ENCODE measurements at regions not wholly inside any gene's neighbourhood (a gene's known extent, or its start where the extent isn't known, plus 50 kb on each side); places are given as distances from the start of the nearest gene placed in this dataset.

DNA sequence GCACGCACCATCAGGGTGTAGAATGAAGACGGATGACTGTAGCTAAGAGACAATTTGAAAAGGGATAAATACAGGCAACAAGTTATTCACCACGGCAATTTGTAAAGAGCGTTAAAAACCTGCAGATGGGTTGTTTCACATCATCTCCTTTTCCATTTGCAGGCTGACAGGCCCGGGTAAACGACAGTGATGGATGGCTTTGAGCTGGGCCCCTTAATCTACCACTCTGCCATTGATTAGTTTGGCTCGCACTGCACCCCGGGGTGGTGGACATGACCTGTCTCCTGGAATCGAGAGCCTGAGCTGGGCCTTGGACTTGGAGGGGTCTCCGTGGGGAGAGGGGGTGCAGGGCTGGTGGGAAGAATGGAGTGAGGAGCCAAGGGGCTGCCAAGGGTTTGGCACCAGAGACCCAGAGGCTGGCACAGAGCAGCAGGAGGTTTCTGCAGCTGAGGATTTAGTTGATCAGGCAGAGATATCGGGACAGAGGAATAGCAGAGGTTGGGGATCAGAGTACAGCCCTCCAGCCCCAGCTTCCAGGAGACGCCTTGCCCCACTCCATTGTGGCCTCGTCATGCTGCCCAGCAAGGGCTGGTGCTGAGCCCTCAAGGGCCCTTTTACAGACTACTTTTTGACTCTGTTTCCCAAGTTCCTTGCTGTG, 110.6 kb upstream of the NECTIN1 start:
- no peaks in the 10 kb centered on the region for H3K9me3 ChIP-seq (ENCODE audit: control insufficient read depth, low read length)
- no peak overlapping the region for H3K27ac ChIP-seq (ENCODE audit: low read depth, low read length, severe bottlenecking)
- no peaks in the 10 kb centered on the region for H3K36me3 ChIP-seq (ENCODE audit: control insufficient read depth, insufficient read depth, low read length)
- peaks cover under 1% of the 10 kb centered on the region for H3K4me1 ChIP-seq (ENCODE audit: control insufficient read depth, insufficient read depth, low read length, poor library complexity, severe bottlenecking)
- 69 to 75% methylated on average over 10 to 12 of the region's 13 CpGs for WGBS, 2 experiments (ENCODE audit: insufficient coverage in 2 of 2)
- no peak overlapping the region for H3K4me3 ChIP-seq (ENCODE audit: extremely low read depth, insufficient read depth, low read length, poor library complexity, severe bottlenecking)

- Histone ChIP-seq H3K4me3 (ENCODE audit: extremely low read depth, insufficient read depth, low read length, poor library complexity, severe bottlenecking) (no peak overlapping the region), H3K27ac (ENCODE audit: low read depth, low read length, severe bottlenecking) (no peak overlapping the region), H3K4me1 (ENCODE audit: control insufficient read depth, insufficient read depth, low read length, poor library complexity, severe bottlenecking) (peaks cover 10% of the 10 kb centered on the region), H3K36me3 (ENCODE audit: control insufficient read depth, insufficient read depth, low read length) (no peaks in the 10 kb centered on the region), H3K9me3 (ENCODE audit: control insufficient read depth, low read length) (no peaks in the 10 kb centered on the region)
- 97 to 100% methylated on average over 1 to 3 of the region's 8 CpGs for WGBS, 2 experiments (ENCODE audit: insufficient coverage in 2 of 2)
Measured at GRCh38 chr11:119835753-119836152, 106.8 kb upstream of the NECTIN1 start.

- Histone ChIP-seq H3K9me3 (ENCODE audit: control insufficient read depth, low read length) (peaks cover 3% of the 10 kb centered on the region), H3K4me3 (ENCODE audit: extremely low read depth, insufficient read depth, low read length, poor library complexity, severe bottlenecking) (no peak overlapping the region), H3K27ac (ENCODE audit: low read depth, low read length, severe bottlenecking) (peak overlapping the region; percentile 6), H3K36me3 (ENCODE audit: control insufficient read depth, insufficient read depth, low read length) (no peaks in the 10 kb centered on the region), H3K4me1 (ENCODE audit: control insufficient read depth, insufficient read depth, low read length, poor library complexity, severe bottlenecking) (peaks cover 14% of the 10 kb centered on the region)
- WGBS, 2 experiments (ENCODE audit: insufficient coverage in 2 of 2) = 69 to 71% methylated on average over 7 to 11 of the region's 11 CpGs
Measured at GRCh38 chr11:119832202-119832935, 103.4 kb upstream of the NECTIN1 start.

GRCh38 chr11:119831011-119831410, 102.0 kb upstream of the NECTIN1 start:
- Histone ChIP-seq H3K4me3 (ENCODE audit: extremely low read depth, insufficient read depth, low read length, poor library complexity, severe bottlenecking) (no peak overlapping the region), H3K27ac (ENCODE audit: low read depth, low read length, severe bottlenecking) (no peak overlapping the region), H3K36me3 (ENCODE audit: control insufficient read depth, insufficient read depth, low read length) (no peaks in the 10 kb centered on the region), H3K9me3 (ENCODE audit: control insufficient read depth, low read length) (peaks cover 3% of the 10 kb centered on the region), H3K4me1 (ENCODE audit: control insufficient read depth, insufficient read depth, low read length, poor library complexity, severe bottlenecking) (peaks cover 14% of the 10 kb centered on the region)
- WGBS, 2 experiments (ENCODE audit: insufficient coverage in 2 of 2) = 98% methylated on average over 6 to 7 of the region's 7 CpGs

GRCh38 chr11:119830400-119830799, 101.4 kb upstream of the NECTIN1 start:
- Histone ChIP-seq H3K9me3 (ENCODE audit: control insufficient read depth, low read length) (peaks cover 3% of the 10 kb centered on the region), H3K36me3 (ENCODE audit: control insufficient read depth, insufficient read depth, low read length) (no peaks in the 10 kb centered on the region), H3K4me3 (ENCODE audit: extremely low read depth, insufficient read depth, low read length, poor library complexity, severe bottlenecking) (no peak overlapping the region), H3K27ac (ENCODE audit: low read depth, low read length, severe bottlenecking) (no peak overlapping the region), H3K4me1 (ENCODE audit: control insufficient read depth, insufficient read depth, low read length, poor library complexity, severe bottlenecking) (peaks cover 14% of the 10 kb centered on the region)
- 57 to 80% methylated on average over 1 to 4 of the region's 6 CpGs for WGBS, 2 experiments (ENCODE audit: insufficient coverage in 2 of 2)

DNA sequence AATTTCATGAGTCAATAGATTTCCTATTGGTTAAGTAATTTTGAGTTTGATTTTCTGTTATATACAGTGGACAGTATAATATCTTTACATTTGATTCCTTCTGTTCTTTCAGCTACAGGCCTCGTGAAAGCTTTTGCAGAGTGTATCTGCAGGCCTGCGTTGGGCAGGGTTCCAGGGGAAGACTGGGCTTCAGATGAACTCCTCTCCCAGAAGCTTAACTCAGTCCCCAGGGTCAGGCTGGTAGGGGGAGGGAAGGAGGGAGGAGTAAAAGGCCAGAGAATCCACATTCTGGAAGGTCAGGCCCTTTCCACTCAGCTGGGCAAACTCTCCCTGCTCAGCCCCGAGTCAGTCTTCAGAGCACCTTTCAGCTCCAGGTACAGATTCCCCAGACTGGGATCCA, 100.4 kb upstream of the NECTIN1 start:
- Histone ChIP-seq H3K4me1 (ENCODE audit: control insufficient read depth, insufficient read depth, low read length, poor library complexity, severe bottlenecking) (peaks cover 14% of the 10 kb centered on the region), H3K36me3 (ENCODE audit: control insufficient read depth, insufficient read depth, low read length) (no peaks in the 10 kb centered on the region), H3K9me3 (ENCODE audit: control insufficient read depth, low read length) (peaks cover 3% of the 10 kb centered on the region), H3K4me3 (ENCODE audit: extremely low read depth, insufficient read depth, low read length, poor library complexity, severe bottlenecking) (no peak overlapping the region), H3K27ac (ENCODE audit: low read depth, low read length, severe bottlenecking) (no peak overlapping the region)
- WGBS, 2 experiments (ENCODE audit: insufficient coverage in 2 of 2) = 83 to 100% methylated on average over 1 to 3 of the region's 3 CpGs

DNA sequence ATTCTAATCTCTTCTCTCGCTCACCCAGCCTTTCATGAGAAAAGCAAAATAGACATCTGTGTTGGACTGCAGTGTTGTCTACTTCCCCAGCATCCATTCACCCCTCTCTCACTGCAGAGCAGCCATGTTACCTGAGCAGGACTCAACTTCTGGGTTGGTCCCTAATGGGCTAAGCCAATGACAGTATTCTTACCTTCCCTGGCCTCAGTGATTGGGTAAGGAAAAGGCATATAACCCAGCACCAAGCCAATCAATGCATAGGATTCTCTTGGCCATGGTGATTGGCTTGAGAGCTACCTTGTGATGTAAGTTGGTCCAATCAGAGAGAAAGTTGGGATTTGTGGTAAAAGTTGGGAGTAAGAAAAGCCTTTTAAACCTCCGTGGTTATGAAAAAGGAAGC, 99.8 kb upstream of the NECTIN1 start:
- Histone ChIP-seq H3K27ac (ENCODE audit: low read depth, low read length, severe bottlenecking) (no peak overlapping the region), H3K36me3 (ENCODE audit: control insufficient read depth, insufficient read depth, low read length) (no peaks in the 10 kb centered on the region), H3K4me1 (ENCODE audit: control insufficient read depth, insufficient read depth, low read length, poor library complexity, severe bottlenecking) (peaks cover 14% of the 10 kb centered on the region), H3K9me3 (ENCODE audit: control insufficient read depth, low read length) (peaks cover 3% of the 10 kb centered on the region), H3K4me3 (ENCODE audit: extremely low read depth, insufficient read depth, low read length, poor library complexity, severe bottlenecking) (no peak overlapping the region)
- 79 to 92% methylated on average over 1 to 2 of the region's 2 CpGs for WGBS, 2 experiments (ENCODE audit: insufficient coverage in 2 of 2)

DNA sequence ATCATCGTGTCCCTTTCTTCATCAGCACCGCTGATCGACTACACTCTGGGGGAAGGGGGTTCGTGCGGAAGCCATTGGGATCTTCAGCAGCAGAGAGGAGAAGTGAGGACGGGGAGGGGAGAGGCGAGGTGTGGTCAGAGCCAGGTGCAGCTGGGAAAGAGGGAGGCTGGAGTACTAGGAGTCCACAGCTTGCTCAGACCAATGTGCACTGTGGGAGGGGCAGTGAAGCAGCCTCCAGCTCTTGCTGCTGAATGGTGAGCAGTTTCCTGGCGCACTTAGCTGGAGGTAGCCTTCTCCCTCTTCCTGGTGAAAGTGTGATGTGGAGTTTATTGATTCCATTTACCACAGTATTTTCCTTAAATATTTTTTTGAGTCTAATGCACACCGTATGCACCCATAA, 99.0 kb upstream of the NECTIN1 start:
- Histone ChIP-seq H3K36me3 (ENCODE audit: control insufficient read depth, insufficient read depth, low read length) (no peaks in the 10 kb centered on the region), H3K4me1 (ENCODE audit: control insufficient read depth, insufficient read depth, low read length, poor library complexity, severe bottlenecking) (peaks cover 14% of the 10 kb centered on the region), H3K4me3 (ENCODE audit: extremely low read depth, insufficient read depth, low read length, poor library complexity, severe bottlenecking) (no peak overlapping the region), H3K27ac (ENCODE audit: low read depth, low read length, severe bottlenecking) (no peak overlapping the region), H3K9me3 (ENCODE audit: control insufficient read depth, low read length) (peaks cover 3% of the 10 kb centered on the region)
- 97 to 100% methylated on average over 2 to 6 of the region's 9 CpGs for WGBS, 2 experiments (ENCODE audit: insufficient coverage in 2 of 2)

DNA sequence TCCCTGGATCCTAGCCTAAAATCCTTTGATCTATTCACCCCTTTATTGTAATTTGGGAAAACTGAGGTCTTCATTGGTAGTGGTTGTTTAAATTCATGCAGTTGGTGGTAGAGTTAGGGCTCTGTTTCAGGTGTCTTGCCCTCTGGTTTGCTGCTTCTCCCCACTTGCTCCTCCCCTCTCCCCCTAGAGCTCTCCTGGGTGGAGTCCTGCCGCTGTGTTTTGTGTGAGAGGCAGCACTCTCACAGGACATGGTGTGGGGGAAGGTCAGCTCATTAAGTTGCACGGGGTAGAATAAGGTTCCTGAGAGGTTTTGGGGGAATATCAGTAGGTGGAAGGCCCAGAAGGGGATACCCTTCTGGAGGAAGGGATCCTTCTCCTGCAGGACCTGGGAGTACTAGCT, 98.1 kb upstream of the NECTIN1 start:
- no peak overlapping the region for H3K27ac ChIP-seq (ENCODE audit: low read depth, low read length, severe bottlenecking)
- WGBS, 2 experiments (ENCODE audit: insufficient coverage in 2 of 2) = 18 to 45% methylated on average over 1 of the region's 2 CpGs

DNA sequence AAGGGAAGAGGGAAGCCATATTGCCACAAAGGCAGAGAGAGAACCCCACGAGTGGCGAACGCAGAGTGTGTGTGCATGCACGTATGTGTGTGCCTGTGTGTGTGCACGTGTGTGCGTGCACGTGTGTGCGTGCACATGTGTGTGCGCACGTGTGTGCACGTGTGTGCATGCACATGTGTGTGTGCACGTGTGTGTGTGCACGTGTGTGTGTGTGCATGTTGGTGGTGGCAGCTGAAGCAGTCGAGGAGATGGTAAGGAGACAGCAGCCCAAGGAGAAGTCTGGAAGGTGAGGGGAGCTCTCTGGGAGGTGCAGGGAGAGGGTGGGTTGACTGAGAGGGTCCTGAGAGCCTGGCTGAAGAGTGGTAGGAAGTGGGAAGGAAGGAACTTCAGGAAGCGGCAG, 94.1 kb upstream of the NECTIN1 start:
- H3K4me3 ChIP-seq (ENCODE audit: extremely low read depth, insufficient read depth, low read length, poor library complexity, severe bottlenecking) = no peak overlapping the region

More for the DNA sequence above, 98.1 kb upstream of the NECTIN1 start:
- peaks cover 3% of the 10 kb centered on the region for H3K9me3 ChIP-seq (ENCODE audit: control insufficient read depth, low read length)
- no peaks in the 10 kb centered on the region for H3K36me3 ChIP-seq (ENCODE audit: control insufficient read depth, insufficient read depth, low read length)
- no peak overlapping the region for H3K4me3 ChIP-seq (ENCODE audit: extremely low read depth, insufficient read depth, low read length, poor library complexity, severe bottlenecking)
- H3K4me1 ChIP-seq (ENCODE audit: control insufficient read depth, insufficient read depth, low read length, poor library complexity, severe bottlenecking) = peaks cover 6% of the 10 kb centered on the region

DNA sequence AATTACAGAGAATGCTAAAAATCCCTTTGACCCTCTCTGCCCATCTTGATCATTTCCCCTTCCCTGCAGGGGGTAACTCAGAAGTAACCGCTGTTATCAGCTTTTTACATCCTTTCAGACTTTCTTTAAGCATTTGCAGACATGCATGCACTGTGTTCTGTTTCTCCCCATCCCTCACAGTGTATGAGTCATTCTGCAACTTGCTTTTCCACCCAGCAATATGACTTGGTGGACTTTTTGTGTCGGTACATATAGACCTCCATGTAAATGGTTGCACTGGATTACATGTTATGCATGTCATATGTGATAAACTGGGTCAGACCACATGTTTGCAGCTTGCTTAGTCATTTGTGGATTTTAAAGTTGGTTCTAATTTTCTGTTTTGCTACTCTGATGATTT, 87.7 kb upstream of the NECTIN1 start:
- peak overlapping the region; percentile 72 for H3K27ac ChIP-seq (ENCODE audit: low read depth, low read length, severe bottlenecking)
- peaks cover 24% of the 10 kb centered on the region for H3K4me1 ChIP-seq (ENCODE audit: control insufficient read depth, insufficient read depth, low read length, poor library complexity, severe bottlenecking)
- no peaks in the 10 kb centered on the region for H3K36me3 ChIP-seq (ENCODE audit: control insufficient read depth, insufficient read depth, low read length)
- no peak overlapping the region for H3K4me3 ChIP-seq (ENCODE audit: extremely low read depth, insufficient read depth, low read length, poor library complexity, severe bottlenecking)
- WGBS, 2 experiments (ENCODE audit: insufficient coverage in 2 of 2) = 44% methylated on average over 2 of the region's 2 CpGs; no CpG with 5 or more reads in 1 of the 2 experiments
- H3K9me3 ChIP-seq (ENCODE audit: control insufficient read depth, low read length) = peaks cover 5% of the 10 kb centered on the region

More for the DNA sequence above, 94.1 kb upstream of the NECTIN1 start:
- H3K36me3 ChIP-seq (ENCODE audit: control insufficient read depth, insufficient read depth, low read length) = no peaks in the 10 kb centered on the region
- H3K4me1 ChIP-seq (ENCODE audit: control insufficient read depth, insufficient read depth, low read length, poor library complexity, severe bottlenecking) = no peaks in the 10 kb centered on the region
- H3K27ac ChIP-seq (ENCODE audit: low read depth, low read length, severe bottlenecking) = no peak overlapping the region
- 72 to 87% methylated on average over 12 of the region's 15 CpGs for WGBS, 2 experiments (ENCODE audit: insufficient coverage in 2 of 2)
- no peaks in the 10 kb centered on the region for H3K9me3 ChIP-seq (ENCODE audit: control insufficient read depth, low read length)

Measured in mesodermal cell (in vitro differentiated cells).